Caco-2 (cell line): ENCODE measurements at regions not wholly inside any gene's neighbourhood (a gene's known extent, or its start where the extent isn't known, plus 50 kb on each side); places are given as distances from the start of the nearest gene placed in this dataset.
A peak's percentile ranks its signal among the peaks of the same experiment; 100 is the strongest.

Experiments
- BruUV-seq: library from RNA; stranded (reverse); fragments of 400-500 nt; replicated peaks from 2 replicates; lab custom pipeline; 2021; lab: Mats Ljungman, UMichigan
- CTCF ChIA-PET: fragments of 300-600 bp; sonication (Branson Sonifier 250); formaldehyde crosslinking; loops from one replicate; lab custom pipeline; 2022; ENCODE audit warnings: antibody characterized with exemption; lab: Charles Lee
- POLR2A ChIA-PET: fragments of 300-600 bp; sonication (Branson Sonifier 250); formaldehyde crosslinking; loops from one replicate; lab custom pipeline; 2022; ENCODE audit warnings: antibody characterized with exemption; lab: Charles Lee
- DNase-seq, 2 experiments: peaks; one replicate each; pipeline versions ENCODE4 v3.0.0 to v3.0.0-alpha.2; 2020 to 2022
- H3K27me3 ChIP-seq: replicated peaks from 2 replicates; pipeline ENCODE4 v1.6.0; 2011; ENCODE audit warnings: low read length; ENCODE audit not compliant: control insufficient read depth, insufficient read depth
- H3K36me3 ChIP-seq: 2 replicates; pipeline ENCODE4 v1.5.1; 2011; ENCODE audit warnings: low read length; ENCODE audit not compliant: control insufficient read depth, insufficient read depth
- H3K4me1 ChIP-seq: fragments of 250-450 bp; sonication (Bioruptor Pico); 2 replicates; pipeline ENCODE4 v1.5.1; 2020; ENCODE audit warnings: mild to moderate bottlenecking
- H3K4me3 ChIP-seq: 2 replicates; pipeline ENCODE4 v1.5.1; 2011; ENCODE audit warnings: low read depth, mild to moderate bottlenecking, control low read depth, low read length
- H3K9me3 ChIP-seq: fragments of 250-450 bp; sonication (Bioruptor Pico); 2 replicates; pipeline ENCODE4 v1.5.1; 2020; ENCODE audit warnings: mild to moderate bottlenecking, moderate library complexity
- H3K27ac Mint-ChIP-seq: one replicate; pipeline ENCODE4 v1.8.0; 2022; ENCODE audit warnings: mixed read lengths; ENCODE audit not compliant: unreplicated experiment
- H3K27me3 Mint-ChIP-seq: one replicate; pipeline ENCODE4 v1.8.0; 2022; ENCODE audit warnings: mixed read lengths; ENCODE audit not compliant: insufficient read depth, unreplicated experiment
- H3K36me3 Mint-ChIP-seq: one replicate; pipeline ENCODE4 v1.8.0; 2022; ENCODE audit warnings: mild to moderate bottlenecking, mixed read lengths; ENCODE audit not compliant: insufficient read depth, unreplicated experiment
- H3K4me1 Mint-ChIP-seq: one replicate; pipeline ENCODE4 v1.8.0; 2022; ENCODE audit warnings: low read depth, mixed read lengths; ENCODE audit not compliant: unreplicated experiment
- H3K4me3 Mint-ChIP-seq: one replicate; pipeline ENCODE4 v1.8.0; 2022; ENCODE audit warnings: mild to moderate bottlenecking, moderate library complexity, mixed read lengths; ENCODE audit not compliant: unreplicated experiment
- H3K9me3 Mint-ChIP-seq: one replicate; pipeline ENCODE4 v1.8.0; 2022; ENCODE audit warnings: mixed read lengths; ENCODE audit not compliant: unreplicated experiment
- CTCF ChIP-seq, 2 experiments: fragments of 200-600 bp in 1 of 2; IDR thresholded peaks; 1 replicate in 1 of 2; 2 replicates in 1 of 2; pipeline versions ENCODE4 v1.5.1 to v1.8.0; 2011 to 2022; ENCODE audit warnings: antibody characterized with exemption in 1 of 2, control low read depth in 1 of 2, inconsistent platforms in 1 of 2, low read depth in 1 of 2, low read length in 1 of 2, mild to moderate bottlenecking in 1 of 2, moderate library complexity in 1 of 2; ENCODE audit not compliant: insufficient read depth in 1 of 2, severe bottlenecking in 1 of 2, unreplicated experiment in 1 of 2
- intact Hi-C: fragments of 100-400 bp; cut with micrococcal nuclease; formaldehyde crosslinking; loops from one replicate; pipeline ENCODE4 v1.10.0; 2022; ENCODE audit not compliant: unreplicated experiment

- H3K27me3 ChIP-seq: no peaks in the 10 kb centered on the region
- CTCF ChIA-PET: interaction anchor here (1.2 kb wide), 1 partner anchor 9 kb away, joined by 3 read pairs; no protein-coding TSS in a partner anchor
- H3K36me3 ChIP-seq: no peaks in the 10 kb centered on the region
- intact Hi-C loops: loop anchor here (5.0 kb wide), 1 partner anchor 162 kb away; no protein-coding TSS in a partner anchor
- POLR2A ChIA-PET: interaction anchor here (0.6 kb wide), 1 partner anchor 335 kb away, joined by 4 read pairs; no protein-coding TSS in a partner anchor
- Mint-ChIP-seq H3K27ac (peak overlapping the region; percentile 84), H3K4me1 (peaks cover 34% of the 10 kb centered on the region), H3K4me3 (peak overlapping the region; percentile 62), H3K27me3 (no peaks in the 10 kb centered on the region), H3K9me3 (no peaks in the 10 kb centered on the region), H3K36me3 (peaks cover 7% of the 10 kb centered on the region)
- H3K4me1 ChIP-seq: peaks cover 22% of the 10 kb centered on the region
- H3K4me3 ChIP-seq: no peak overlapping the region
- no peak for TF ChIP-seq CTCF (IDR thresholded peaks at IDR 0.05; ENCODE audit: insufficient read depth in 1 of 2, low read depth in 1 of 2, low read length in 1 of 2, severe bottlenecking in 1 of 2, unreplicated experiment in 1 of 2)
- H3K9me3 ChIP-seq: 0 out of 2 replicates have a peak, but pooled peaks cover 3% of the 10 kb centered on the region
- peak; percentile 71 to 80 for DNase-seq
- no TSS peak for BruUV-seq
These were observed 59.5 kb upstream of the IGF1 start for GRCh38 chr12:102539651-102540553.

GRCh38 chr12:102535306-102535705 lies 54.9 kb upstream of the IGF1 start:
- Mint-ChIP-seq H3K36me3 (peaks cover 7% of the 10 kb centered on the region), H3K27ac (no peak overlapping the region), H3K27me3 (no peaks in the 10 kb centered on the region), H3K9me3 (no peaks in the 10 kb centered on the region), H3K4me1 (peaks cover 33% of the 10 kb centered on the region), H3K4me3 (no peak overlapping the region)
- no peaks in the 10 kb centered on the region for H3K27me3 ChIP-seq
- H3K4me1 ChIP-seq: peaks cover 17% of the 10 kb centered on the region
- H3K9me3 ChIP-seq: 0 out of 2 replicates have a peak, but pooled peaks cover 3% of the 10 kb centered on the region
- no peak for DNase-seq
- no TSS peak for BruUV-seq
- H3K4me3 ChIP-seq: no peak overlapping the region
- ChIA-PET POLR2A (no interaction called here), CTCF (no interaction called here)
- H3K36me3 ChIP-seq: no peaks in the 10 kb centered on the region
- no peak for TF ChIP-seq CTCF (IDR thresholded peaks at IDR 0.05; ENCODE audit: insufficient read depth in 1 of 2, low read depth in 1 of 2, low read length in 1 of 2, severe bottlenecking in 1 of 2, unreplicated experiment in 1 of 2)
- intact Hi-C loops: loop anchor here (5.0 kb wide), 1 partner anchor 167 kb away; no protein-coding TSS in a partner anchor

GRCh38 chr12:102534899-102535298 lies 54.5 kb upstream of the IGF1 start:
- H3K27ac Mint-ChIP-seq: peak overlapping the region; percentile 23
- no peaks in the 10 kb centered on the region for H3K36me3 ChIP-seq
- H3K4me3 ChIP-seq: no peak overlapping the region
- peaks cover 30% of the 10 kb centered on the region for H3K4me1 Mint-ChIP-seq
- no TSS peak for BruUV-seq
- ChIA-PET CTCF (no interaction called here), POLR2A (no interaction called here)
- H3K9me3 ChIP-seq: 0 out of 2 replicates have a peak, but pooled peaks cover 3% of the 10 kb centered on the region
- no peaks in the 10 kb centered on the region for H3K27me3 Mint-ChIP-seq
- intact Hi-C loops: loop anchor here (5.0 kb wide), 1 partner anchor 167 kb away; no protein-coding TSS in a partner anchor
- no peak for TF ChIP-seq CTCF (IDR thresholded peaks at IDR 0.05; ENCODE audit: insufficient read depth in 1 of 2, low read depth in 1 of 2, low read length in 1 of 2, severe bottlenecking in 1 of 2, unreplicated experiment in 1 of 2)
- no peak for DNase-seq
- peaks cover 13% of the 10 kb centered on the region for H3K4me1 ChIP-seq
- H3K36me3 Mint-ChIP-seq: peaks cover 7% of the 10 kb centered on the region
- no peaks in the 10 kb centered on the region for H3K9me3 Mint-ChIP-seq
- H3K27me3 ChIP-seq: no peaks in the 10 kb centered on the region
- no peak overlapping the region for H3K4me3 Mint-ChIP-seq
